ENCODE measurements at regions not wholly inside any gene's neighbourhood (a gene's known extent, or its start where the extent isn't known, plus 50 kb on each side); places are given as distances from the start of the nearest gene placed in this dataset.

DNA sequence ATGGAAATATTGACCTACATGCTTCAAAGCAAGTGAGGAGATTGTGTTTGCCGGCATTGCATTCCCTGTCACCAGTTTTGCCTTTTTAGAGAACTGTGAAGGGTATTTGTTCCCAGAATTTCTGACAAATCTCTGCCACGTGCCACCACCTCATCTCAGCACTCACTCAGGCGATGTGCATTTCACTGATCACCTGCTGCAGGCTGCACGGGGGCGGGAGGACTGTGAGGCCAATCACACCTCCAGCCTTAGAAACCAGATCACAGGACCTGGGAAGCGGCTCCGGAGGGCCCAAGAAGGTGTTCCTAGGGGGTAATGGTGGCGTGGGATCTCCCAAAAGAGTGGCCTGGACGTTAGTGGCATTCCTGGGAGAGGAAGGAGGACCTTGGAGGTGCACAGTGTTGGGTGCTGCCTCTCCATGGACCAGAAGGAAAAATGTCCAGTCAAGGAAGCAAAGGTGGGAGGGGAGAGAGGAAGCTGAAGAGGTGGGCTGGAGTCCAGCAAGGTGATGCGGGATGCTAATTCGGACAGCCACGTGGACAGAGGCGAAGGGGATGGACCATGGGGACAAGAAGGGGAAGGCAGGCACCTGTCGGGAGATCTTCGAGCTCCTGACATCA is 63.6 kb upstream of the OLFM1 start:
- TF ChIP-seq, protein P1, sequence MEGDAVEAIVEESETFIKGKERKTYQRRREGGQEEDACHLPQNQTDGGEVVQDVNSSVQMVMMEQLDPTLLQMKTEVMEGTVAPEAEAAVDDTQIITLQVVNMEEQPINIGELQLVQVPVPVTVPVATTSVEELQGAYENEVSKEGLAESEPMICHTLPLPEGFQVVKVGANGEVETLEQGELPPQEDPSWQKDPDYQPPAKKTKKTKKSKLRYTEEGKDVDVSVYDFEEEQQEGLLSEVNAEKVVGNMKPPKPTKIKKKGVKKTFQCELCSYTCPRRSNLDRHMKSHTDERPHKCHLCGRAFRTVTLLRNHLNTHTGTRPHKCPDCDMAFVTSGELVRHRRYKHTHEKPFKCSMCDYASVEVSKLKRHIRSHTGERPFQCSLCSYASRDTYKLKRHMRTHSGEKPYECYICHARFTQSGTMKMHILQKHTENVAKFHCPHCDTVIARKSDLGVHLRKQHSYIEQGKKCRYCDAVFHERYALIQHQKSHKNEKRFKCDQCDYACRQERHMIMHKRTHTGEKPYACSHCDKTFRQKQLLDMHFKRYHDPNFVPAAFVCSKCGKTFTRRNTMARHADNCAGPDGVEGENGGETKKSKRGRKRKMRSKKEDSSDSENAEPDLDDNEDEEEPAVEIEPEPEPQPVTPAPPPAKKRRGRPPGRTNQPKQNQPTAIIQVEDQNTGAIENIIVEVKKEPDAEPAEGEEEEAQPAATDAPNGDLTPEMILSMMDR (IDR thresholded peaks at IDR 0.05) = no peak
- no peak for TF ChIP-seq POLR2A (IDR thresholded peaks at IDR 0.05)
